Lower lobe of right lung (tissue), 2 donors: ENCODE measurements at regions not wholly inside any gene's neighbourhood (a gene's known extent, or its start where the extent isn't known, plus 50 kb on each side); places are given as distances from the start of the nearest gene placed in this dataset.
A peak's percentile ranks its signal among the peaks of the same experiment; 100 is the strongest.

Source experiments
- ATAC-seq, 2 donors: fragments of 200-7000 bp; cut with Tn5 transposase; one replicate each; pipeline ENCODE4 v1.9.1; 2020 to 2022; ENCODE audit warnings: mild to moderate bottlenecking in 2 of 2, moderate library complexity in 2 of 2
- DNase-seq: peaks from one replicate; pipeline ENCODE4 v3.0.0-alpha.2; 2020
- H3K27ac ChIP-seq: fragments of 200-600 bp; one replicate; pipeline ENCODE4 v1.8.0; 2022
- H3K27me3 ChIP-seq: fragments of 200-600 bp; one replicate; pipeline ENCODE4 v1.8.0; 2022; ENCODE audit warnings: low read depth
- H3K36me3 ChIP-seq: fragments of 200-600 bp; one replicate; pipeline ENCODE4 v1.8.0; 2022; ENCODE audit warnings: mild to moderate bottlenecking
- H3K4me1 ChIP-seq: fragments of 200-600 bp; one replicate; pipeline ENCODE4 v1.8.0; 2022
- H3K4me3 ChIP-seq: fragments of 200-600 bp; one replicate; pipeline ENCODE4 v1.8.0; 2022; ENCODE audit warnings: mild to moderate bottlenecking
- H3K9me3 ChIP-seq: fragments of 200-600 bp; one replicate; pipeline ENCODE4 v1.8.0; 2022
- intact Hi-C: fragments of 100-400 bp; cut with DNase I; formaldehyde crosslinking; loops from one replicate; pipeline ENCODE4 v1.11.0; 2022
- TF ChIP-seq, protein P1 (sequence below): fragments of 200-600 bp; IDR thresholded peaks from one replicate; pipeline ENCODE4 v1.8.0; 2022; ENCODE audit warnings: antibody characterized with exemption, mild to moderate bottlenecking
- donor health status: DM: no; HTN: yes; CAD: no; lungs with severe emphysema.

DNA sequence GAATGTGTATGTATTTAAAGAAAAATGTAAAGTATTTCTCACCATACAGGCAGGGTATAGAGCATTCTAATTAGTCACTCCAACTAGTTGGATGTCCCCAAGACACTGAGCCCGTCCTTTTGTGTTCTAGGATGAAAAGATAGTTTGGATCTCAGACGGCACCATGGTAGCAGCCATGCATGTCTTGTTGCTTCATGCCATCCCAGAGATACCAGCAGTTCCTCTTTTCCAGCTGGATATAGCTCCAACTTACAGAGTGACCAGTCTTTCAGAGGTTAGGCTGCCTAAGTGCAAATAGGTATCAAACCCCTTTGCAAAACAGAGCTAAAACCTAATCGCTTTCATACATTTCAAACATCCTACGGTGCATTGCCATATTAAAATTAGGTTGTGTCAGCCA lies 275.3 kb downstream of the MTX2 start:
- Histone ChIP-seq H3K4me3 (no peak overlapping the region), H3K36me3 (no peaks in the 10 kb centered on the region), H3K27me3 (no peaks in the 10 kb centered on the region), H3K27ac (no peak overlapping the region), H3K9me3 (no peaks in the 10 kb centered on the region), H3K4me1 (no peaks in the 10 kb centered on the region)
- ATAC-seq, result no peak
- TF ChIP-seq, protein P1, sequence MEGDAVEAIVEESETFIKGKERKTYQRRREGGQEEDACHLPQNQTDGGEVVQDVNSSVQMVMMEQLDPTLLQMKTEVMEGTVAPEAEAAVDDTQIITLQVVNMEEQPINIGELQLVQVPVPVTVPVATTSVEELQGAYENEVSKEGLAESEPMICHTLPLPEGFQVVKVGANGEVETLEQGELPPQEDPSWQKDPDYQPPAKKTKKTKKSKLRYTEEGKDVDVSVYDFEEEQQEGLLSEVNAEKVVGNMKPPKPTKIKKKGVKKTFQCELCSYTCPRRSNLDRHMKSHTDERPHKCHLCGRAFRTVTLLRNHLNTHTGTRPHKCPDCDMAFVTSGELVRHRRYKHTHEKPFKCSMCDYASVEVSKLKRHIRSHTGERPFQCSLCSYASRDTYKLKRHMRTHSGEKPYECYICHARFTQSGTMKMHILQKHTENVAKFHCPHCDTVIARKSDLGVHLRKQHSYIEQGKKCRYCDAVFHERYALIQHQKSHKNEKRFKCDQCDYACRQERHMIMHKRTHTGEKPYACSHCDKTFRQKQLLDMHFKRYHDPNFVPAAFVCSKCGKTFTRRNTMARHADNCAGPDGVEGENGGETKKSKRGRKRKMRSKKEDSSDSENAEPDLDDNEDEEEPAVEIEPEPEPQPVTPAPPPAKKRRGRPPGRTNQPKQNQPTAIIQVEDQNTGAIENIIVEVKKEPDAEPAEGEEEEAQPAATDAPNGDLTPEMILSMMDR, result no peak
- no peak for DNase-seq
- intact Hi-C loops, result no loop called here

DNA sequence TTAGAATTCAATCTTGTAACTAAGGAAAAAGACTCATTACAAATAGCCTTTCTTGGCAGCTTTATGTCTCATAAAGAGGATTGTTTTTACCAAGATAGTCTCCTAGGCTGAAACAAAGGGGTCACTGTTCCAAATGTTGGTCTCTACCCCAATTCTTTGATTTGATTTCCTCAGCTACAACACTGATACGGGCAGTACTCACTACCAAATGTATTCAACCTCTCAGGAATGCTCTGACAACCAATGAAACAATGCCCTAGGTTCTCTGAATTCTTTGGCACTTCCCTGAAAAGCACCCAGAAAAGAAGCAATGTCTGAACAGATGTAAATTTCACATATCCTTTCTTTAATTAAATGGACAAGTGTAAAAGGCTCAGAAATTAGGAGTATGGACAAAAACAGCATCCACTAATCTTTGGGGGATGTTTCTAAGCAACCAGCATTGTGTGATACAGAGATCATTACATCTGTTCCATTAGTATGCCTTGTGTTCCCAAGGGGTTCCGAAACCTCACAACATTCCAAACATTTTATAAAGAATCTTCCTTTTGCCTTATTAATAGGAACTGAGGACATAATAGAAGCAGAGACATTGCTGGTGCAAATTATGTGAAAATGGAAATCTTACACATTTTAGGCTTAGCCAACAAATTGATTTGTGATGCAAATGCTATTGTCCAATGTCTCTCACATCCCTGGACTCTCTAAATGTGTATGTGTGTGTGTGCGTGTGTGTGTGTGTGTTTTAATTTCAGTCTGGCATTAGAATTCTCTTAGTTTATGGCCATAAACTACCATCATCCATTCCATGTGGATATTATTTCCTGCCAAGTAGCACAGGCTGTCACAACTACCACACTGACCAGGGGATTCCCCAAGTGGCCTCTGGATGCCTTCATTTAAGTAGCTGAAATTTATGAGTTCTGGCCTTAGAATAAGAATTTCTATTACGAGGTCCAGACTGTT lies 276.0 kb downstream of the MTX2 start:
- no peak for ATAC-seq
- H3K36me3 ChIP-seq, result no peaks in the 10 kb centered on the region
- H3K27ac ChIP-seq, result no peak overlapping the region

DNA sequence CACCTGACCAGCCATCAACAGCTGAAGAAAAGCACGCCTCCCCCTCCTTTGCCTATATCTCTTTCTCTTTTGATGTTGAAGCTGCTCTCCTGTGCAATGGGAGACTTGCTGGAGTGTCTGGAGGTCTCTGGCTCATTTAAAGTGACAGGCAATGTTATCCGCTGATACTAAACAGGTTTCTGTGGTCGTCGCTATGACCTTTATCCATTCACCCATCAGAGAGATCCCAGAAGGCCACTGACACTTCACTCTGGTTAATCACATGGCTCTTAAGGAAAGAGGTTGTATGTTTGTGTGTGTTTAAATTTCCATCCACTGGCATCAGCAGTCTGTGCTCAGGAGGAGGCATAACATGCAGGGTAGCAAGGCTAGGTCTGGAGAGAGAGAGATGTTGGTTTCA lies 277.3 kb downstream of the MTX2 start:
- H3K9me3 ChIP-seq, result no peaks in the 10 kb centered on the region
- no peak for ATAC-seq
- H3K4me3 ChIP-seq, result no peak overlapping the region
- H3K36me3 ChIP-seq, result no peaks in the 10 kb centered on the region
- no peaks in the 10 kb centered on the region for H3K4me1 ChIP-seq
- TF ChIP-seq, protein P1, result no peak
- H3K27me3 ChIP-seq, result peaks cover 6% of the 10 kb centered on the region
- no peak overlapping the region for H3K27ac ChIP-seq
- intact Hi-C loops, result no loop called here
- no peak for DNase-seq

More for the DNA sequence above, 276.0 kb downstream of the MTX2 start:
- DNase-seq, result no peak
- intact Hi-C loops, result no loop called here
- Histone ChIP-seq H3K27me3 (peaks cover 3% of the 10 kb centered on the region), H3K4me3 (no peak overlapping the region), H3K9me3 (no peaks in the 10 kb centered on the region), H3K4me1 (no peaks in the 10 kb centered on the region)
- TF ChIP-seq, protein P1, result no peak

DNA sequence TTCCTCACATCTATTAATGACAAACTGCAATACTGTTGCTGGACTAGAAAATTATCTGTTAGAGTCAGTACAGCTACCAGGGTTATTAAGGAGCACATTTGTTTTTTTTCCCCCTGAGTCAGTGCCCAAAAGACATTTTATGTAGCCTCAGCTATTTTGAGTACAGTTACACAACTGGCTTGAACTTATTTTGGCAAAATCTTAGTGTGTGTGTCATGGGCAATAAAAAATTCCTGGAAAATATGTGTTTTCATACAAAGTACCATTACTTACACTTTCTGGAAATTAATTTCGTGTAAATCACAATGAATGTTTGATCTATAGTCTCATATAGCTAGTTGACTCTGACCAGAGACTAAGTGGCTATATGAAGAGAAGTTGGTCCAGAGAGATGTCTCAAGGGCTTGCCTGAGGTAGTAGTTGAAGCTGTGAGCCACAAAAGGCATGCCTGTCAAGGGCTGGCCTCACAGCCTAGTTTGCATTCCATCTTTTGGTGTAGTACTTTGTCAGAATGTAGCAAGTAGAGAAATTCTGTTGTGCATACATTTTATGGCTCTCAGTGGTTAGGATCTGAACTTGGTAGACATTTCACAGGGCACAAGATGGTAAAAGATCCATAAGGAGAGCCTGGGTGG lies 283.4 kb downstream of the MTX2 start:
- TF ChIP-seq, protein P1, result no peak
- H3K27me3 ChIP-seq, result peaks cover 24% of the 10 kb centered on the region
- H3K4me3 ChIP-seq, result no peak overlapping the region
- H3K4me1 ChIP-seq, result peaks cover 17% of the 10 kb centered on the region
- DNase-seq (no peak), ATAC-seq (no peak)
- no peak overlapping the region for H3K27ac ChIP-seq
- no peaks in the 10 kb centered on the region for H3K9me3 ChIP-seq
- intact Hi-C loops, result loop anchor here (10.0 kb wide), 1 partner anchor 418 kb away; no protein-coding TSS in a partner anchor
- H3K36me3 ChIP-seq, result no peaks in the 10 kb centered on the region

DNA sequence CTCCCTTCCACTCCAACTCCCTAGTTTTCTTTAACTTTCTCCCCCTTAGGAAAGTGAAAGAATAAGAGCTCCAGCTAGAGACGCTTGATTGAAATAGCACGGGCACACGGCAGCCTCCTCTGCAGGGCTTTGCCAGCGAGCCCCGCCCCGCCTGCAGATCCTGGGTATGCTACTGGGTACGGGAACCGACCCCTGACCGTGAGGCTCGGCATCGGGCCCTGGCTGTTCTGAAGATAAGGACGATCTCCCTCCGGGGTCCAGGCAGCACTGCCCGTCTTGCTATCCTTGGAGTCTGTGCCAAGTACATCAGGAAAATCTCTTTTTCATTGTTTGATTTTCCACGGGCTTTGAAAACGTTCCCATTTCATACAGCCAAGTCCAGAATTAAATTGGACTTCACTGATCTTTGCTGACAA lies 284.5 kb downstream of the MTX2 start:
- ATAC-seq (peak; percentile 82 to 92), DNase-seq (peak; percentile 66)
- H3K4me3 ChIP-seq, result peak overlapping the region; percentile 59
- TF ChIP-seq, protein P1, result no peak
- H3K27me3 ChIP-seq, result peaks cover 24% of the 10 kb centered on the region
- peak overlapping the region; percentile 59 for H3K27ac ChIP-seq
- intact Hi-C loops, result loop anchor here (10.0 kb wide), 1 partner anchor 419 kb away; no protein-coding TSS in a partner anchor
- no peaks in the 10 kb centered on the region for H3K36me3 ChIP-seq
- H3K9me3 ChIP-seq, result no peaks in the 10 kb centered on the region
- peaks cover 17% of the 10 kb centered on the region for H3K4me1 ChIP-seq
